ENCODE measurements at regions not wholly inside any gene's neighbourhood (a gene's known extent, or its start where the extent isn't known, plus 50 kb on each side); places are given as distances from the start of the nearest gene placed in this dataset.

DNA sequence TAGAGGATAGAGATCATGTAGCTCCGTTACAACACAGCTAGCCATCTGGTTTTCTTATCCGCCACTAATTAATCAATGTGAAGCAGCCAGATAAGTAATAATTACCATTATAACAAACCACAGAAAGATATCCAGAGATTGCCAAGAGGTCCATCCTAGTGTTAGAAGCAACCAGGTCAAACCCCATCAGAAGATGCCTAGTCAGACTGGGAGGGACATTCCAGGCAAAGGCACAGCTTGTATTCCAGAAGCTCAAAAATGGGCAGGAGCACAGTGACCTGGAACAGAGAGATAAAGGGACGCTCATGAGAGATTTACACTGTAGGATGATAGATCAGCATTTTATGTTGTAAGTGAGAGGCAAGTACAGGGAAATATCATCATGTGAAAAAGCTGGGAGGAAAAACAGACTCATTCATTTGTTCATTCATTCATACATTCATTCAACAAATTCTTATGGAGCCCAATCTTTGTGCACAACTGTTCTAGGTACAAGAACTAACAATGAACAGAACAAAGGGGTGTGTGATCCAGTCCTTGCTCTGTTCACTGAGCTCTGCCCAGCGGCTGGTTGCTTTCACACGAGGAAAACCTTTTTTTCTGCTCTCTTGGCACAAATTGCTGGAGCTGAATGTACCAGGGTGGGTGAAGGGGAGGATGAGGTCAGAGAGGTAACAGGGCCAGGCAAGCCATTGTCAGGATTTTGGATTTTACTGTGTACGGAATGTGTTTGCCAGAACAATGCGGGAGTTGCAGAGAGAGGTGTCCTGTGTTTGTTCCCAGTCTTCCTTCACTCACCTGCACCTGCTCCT is 240.8 kb upstream of the FGGY start:
- no peak overlapping the region for H3K9ac ChIP-seq (ENCODE audit: low read depth, low read length)
- peaks cover 29% of the 10 kb centered on the region for H3K4me1 ChIP-seq (ENCODE audit: insufficient read depth, low read length)
- no peaks in the 10 kb centered on the region for H3K9me3 ChIP-seq (ENCODE audit: control insufficient read depth, insufficient read depth, low read length)
- no peaks in the 10 kb centered on the region for H3K36me3 ChIP-seq (ENCODE audit: insufficient read depth, low read length)

DNA sequence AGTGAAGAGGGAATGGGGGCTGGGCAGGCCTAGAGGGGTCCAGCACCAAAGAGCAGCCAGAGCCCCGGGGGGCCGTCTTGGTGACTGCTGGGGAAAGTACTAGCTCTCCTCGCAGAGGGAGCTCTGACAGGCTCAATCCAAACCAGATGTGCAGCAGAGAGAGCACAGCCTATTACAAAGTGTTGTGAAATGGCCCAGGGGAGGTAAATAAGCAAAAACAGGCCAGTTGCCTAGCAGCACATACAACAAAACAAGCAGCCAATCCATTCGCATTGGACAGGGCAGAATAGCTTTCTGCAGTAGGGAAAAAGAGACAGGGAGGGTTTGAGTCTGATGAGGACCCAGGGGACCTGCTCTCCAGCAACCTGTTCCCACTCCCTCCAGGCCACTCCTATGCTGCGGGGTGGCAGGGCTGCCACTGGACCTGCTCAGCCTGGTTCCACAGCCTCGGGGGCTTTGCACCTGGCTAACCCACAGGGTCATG is 239.6 kb upstream of the FGGY start:
- H3K4me1 ChIP-seq (ENCODE audit: insufficient read depth, low read length) = peaks cover 36% of the 10 kb centered on the region
- no peak overlapping the region for H3K9ac ChIP-seq (ENCODE audit: low read depth, low read length)
- H3K36me3 ChIP-seq (ENCODE audit: insufficient read depth, low read length) = no peaks in the 10 kb centered on the region
- H3K9me3 ChIP-seq (ENCODE audit: control insufficient read depth, insufficient read depth, low read length) = no peaks in the 10 kb centered on the region

DNA sequence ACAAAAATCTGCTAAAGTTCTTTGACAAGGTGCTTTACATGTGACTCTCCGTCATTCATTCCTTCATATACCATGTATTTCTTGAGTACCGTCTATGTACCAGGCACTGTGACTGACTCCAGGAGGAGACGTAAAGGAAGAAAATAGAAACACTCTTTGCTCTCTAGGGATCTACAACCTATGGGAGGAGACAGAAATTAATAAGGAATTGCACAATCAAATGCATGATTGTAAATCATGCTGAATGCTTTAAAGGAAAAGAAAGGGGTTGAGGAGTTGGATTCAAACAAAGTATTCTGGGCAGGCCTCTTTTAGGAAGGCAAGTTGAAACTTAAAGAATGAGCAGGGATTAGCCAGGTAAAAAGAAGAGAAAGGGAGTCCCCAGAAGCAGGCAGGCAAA is 239.1 kb upstream of the FGGY start:
- no peaks in the 10 kb centered on the region for H3K36me3 ChIP-seq (ENCODE audit: insufficient read depth, low read length)
- no peak overlapping the region for H3K9ac ChIP-seq (ENCODE audit: low read depth, low read length)
- peaks cover 38% of the 10 kb centered on the region for H3K4me1 ChIP-seq (ENCODE audit: insufficient read depth, low read length)
- H3K9me3 ChIP-seq (ENCODE audit: control insufficient read depth, insufficient read depth, low read length) = no peaks in the 10 kb centered on the region

DNA sequence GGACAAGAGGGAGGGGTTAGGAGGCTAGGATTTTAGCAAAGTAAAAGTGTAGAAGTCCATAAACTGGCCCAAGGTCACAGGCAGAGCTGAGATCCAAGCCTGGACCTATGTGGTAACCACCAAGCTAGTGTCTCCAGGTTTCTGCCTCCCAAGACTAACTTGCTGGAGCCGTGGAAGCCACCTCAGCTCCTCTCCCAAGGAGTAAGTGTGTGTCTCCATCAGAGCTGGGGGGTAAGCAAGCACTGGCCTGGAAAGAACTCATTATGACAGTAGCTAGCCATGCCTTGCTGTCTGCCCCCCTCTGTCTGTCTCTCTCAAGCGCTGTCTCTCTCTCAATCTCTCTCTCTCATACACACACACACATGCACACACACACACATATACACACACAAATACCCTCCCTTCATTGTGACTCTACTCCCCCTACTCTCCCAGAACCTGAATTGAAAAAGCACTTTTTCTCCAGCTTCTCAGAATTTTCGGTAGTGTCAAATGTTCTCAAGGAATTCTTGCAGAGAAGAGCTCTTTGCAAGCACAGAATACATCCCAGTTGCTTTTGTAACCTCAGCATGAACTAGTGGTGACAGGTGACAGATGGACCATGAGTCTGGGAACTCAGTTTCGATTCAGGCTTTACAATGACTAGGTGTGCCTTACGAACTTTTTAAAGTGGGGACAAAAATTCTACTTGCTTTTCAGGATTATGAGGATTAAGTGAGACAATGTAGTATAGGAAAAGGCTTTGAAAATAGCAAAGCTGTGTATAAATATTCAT is 238.0 kb upstream of the FGGY start:
- H3K9ac ChIP-seq (ENCODE audit: low read depth, low read length) = no peak overlapping the region
- H3K9me3 ChIP-seq (ENCODE audit: control insufficient read depth, insufficient read depth, low read length) = no peaks in the 10 kb centered on the region
- peaks cover 41% of the 10 kb centered on the region for H3K4me1 ChIP-seq (ENCODE audit: insufficient read depth, low read length)
- no peaks in the 10 kb centered on the region for H3K36me3 ChIP-seq (ENCODE audit: insufficient read depth, low read length)

DNA sequence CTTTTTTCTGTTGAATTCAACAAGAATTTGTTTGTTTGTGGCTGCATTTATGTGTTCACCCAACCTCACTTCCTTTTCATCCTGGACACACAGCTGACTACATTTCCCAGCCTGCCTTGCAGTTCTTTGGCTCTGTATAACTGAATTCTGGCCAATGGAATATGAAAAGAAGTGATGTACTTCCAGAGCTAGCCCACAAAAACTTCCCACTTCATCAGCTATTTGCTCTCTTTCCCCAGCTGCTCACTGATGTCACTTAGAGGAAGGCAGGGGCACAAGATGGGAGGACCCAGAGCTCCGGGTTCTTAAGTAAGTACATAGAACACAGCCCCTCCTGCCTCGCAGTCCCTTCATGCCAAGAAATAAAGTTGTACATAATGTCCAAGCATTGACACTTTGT is 235.0 kb upstream of the FGGY start:
- H3K9me3 ChIP-seq (ENCODE audit: control insufficient read depth, insufficient read depth, low read length) = no peaks in the 10 kb centered on the region
- H3K9ac ChIP-seq (ENCODE audit: low read depth, low read length) = no peak overlapping the region
- H3K36me3 ChIP-seq (ENCODE audit: insufficient read depth, low read length) = no peaks in the 10 kb centered on the region
- H3K4me1 ChIP-seq (ENCODE audit: insufficient read depth, low read length) = peaks cover 52% of the 10 kb centered on the region

DNA sequence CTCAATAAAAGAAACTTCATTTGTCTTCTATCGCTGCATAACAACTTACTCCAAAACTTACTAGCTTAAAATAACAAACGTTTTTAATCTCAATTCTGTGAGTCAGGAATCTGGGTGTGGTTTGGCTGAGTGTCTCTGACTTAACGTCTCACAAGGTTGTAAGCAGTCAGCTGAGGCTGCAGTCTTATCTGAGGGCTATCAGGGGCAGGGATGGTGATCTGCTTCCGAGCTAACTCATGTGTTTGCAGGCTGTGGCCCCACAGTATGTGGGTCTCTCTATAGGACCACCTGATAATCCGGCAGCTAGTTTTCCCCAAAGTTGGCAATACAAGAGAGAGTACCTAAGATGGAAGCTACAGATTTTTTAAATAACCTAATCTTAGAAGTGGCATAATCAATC is 234.2 kb upstream of the FGGY start:
- H3K4me1 ChIP-seq (ENCODE audit: insufficient read depth, low read length) = peaks cover 43% of the 10 kb centered on the region
- no peaks in the 10 kb centered on the region for H3K9me3 ChIP-seq (ENCODE audit: control insufficient read depth, insufficient read depth, low read length)
- H3K9ac ChIP-seq (ENCODE audit: low read depth, low read length) = no peak overlapping the region
- H3K36me3 ChIP-seq (ENCODE audit: insufficient read depth, low read length) = no peaks in the 10 kb centered on the region

DNA sequence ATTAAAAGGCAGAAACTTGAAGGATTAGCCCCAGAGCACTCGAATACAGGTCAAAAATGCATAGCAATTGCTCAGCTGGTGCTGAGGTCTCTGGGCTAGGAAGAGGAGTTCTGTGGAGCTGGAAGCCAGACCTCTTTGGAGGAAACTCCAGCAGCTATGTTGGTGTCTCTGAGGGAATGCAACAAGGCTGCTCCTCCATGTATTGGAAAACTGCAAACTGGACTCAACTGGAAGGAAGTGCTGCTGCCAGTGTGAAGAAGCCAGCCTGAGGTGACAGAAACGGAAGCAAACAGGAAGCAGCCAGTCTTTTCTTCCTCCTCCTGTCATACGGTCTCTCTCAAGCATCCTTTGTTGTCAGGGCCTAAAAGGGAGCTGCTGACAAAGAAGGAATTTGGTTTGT is 233.4 kb upstream of the FGGY start:
- Histone ChIP-seq H3K9ac (ENCODE audit: low read depth, low read length) (no peak overlapping the region), H3K4me1 (ENCODE audit: insufficient read depth, low read length) (peaks cover 36% of the 10 kb centered on the region), H3K9me3 (ENCODE audit: control insufficient read depth, insufficient read depth, low read length) (no peaks in the 10 kb centered on the region), H3K36me3 (ENCODE audit: insufficient read depth, low read length) (no peaks in the 10 kb centered on the region)

DNA sequence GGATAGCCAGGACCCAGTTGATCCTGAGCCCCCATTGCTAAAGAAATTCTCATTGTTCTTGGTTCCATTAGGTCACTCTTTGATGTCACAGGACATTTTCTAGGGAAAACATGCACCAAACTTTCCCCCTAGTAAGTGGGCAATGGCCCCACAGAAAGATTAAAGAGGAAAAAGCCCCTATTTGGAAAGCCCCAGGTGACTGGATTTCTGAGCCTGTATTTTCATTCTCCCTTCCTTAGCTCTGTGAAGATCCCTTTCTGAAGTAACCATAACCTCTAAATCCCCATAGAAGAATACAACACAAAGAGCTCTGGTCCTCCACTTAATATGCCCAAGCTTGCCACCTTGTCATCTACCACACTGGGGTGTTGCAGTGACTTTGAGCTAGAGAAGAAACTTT is 232.3 kb upstream of the FGGY start:
- Histone ChIP-seq H3K36me3 (ENCODE audit: insufficient read depth, low read length) (no peaks in the 10 kb centered on the region), H3K9ac (ENCODE audit: low read depth, low read length) (no peak overlapping the region), H3K9me3 (ENCODE audit: control insufficient read depth, insufficient read depth, low read length) (no peaks in the 10 kb centered on the region), H3K4me1 (ENCODE audit: insufficient read depth, low read length) (peaks cover 30% of the 10 kb centered on the region)

DNA sequence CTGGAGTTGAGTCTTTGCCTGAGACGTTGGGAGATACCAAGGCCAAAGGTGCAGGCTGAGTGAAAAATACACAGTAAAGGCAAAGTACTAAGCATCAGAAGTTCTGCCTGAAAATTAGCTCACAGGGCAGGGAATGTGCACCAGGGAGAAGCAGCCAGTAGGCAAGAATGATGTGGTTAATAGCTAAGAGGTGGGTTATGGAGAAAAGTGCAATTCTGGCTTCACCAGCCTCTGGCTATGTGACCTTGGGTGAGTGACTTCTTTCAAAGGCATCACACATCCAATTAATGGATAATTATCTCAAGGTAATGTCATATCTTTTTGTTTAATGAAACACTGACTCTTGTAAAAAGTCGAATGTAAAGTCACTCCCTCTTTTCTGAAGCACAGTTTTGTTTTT is 230.7 kb upstream of the FGGY start:
- Histone ChIP-seq H3K36me3 (ENCODE audit: insufficient read depth, low read length) (no peaks in the 10 kb centered on the region), H3K4me1 (ENCODE audit: insufficient read depth, low read length) (peaks cover 40% of the 10 kb centered on the region), H3K9me3 (ENCODE audit: control insufficient read depth, insufficient read depth, low read length) (no peaks in the 10 kb centered on the region), H3K9ac (ENCODE audit: low read depth, low read length) (no peak overlapping the region)

DNA sequence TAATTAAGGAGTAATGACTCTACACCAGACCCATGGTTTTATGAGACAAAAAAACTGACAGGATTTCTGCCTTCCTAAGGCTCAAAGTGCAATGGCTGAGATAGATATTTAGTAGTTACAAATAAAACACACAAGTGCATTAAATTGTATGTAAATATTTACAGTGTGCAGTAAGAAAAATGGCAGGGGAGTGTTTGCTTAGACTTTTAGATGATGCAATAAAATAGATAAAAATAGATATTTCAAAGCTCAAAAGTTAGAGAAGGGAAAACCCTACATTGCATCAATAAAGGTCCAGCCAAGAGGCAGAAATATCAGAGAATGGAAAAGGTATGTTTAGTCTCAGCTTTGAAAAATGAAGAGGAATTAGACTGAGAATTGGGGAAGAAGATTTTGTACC is 226.3 kb upstream of the FGGY start:
- H3K4me1 ChIP-seq (ENCODE audit: insufficient read depth, low read length) = peaks cover 32% of the 10 kb centered on the region
- no peaks in the 10 kb centered on the region for H3K36me3 ChIP-seq (ENCODE audit: insufficient read depth, low read length)
- no peaks in the 10 kb centered on the region for H3K9me3 ChIP-seq (ENCODE audit: control insufficient read depth, insufficient read depth, low read length)
- H3K9ac ChIP-seq (ENCODE audit: low read depth, low read length) = no peak overlapping the region

DNA sequence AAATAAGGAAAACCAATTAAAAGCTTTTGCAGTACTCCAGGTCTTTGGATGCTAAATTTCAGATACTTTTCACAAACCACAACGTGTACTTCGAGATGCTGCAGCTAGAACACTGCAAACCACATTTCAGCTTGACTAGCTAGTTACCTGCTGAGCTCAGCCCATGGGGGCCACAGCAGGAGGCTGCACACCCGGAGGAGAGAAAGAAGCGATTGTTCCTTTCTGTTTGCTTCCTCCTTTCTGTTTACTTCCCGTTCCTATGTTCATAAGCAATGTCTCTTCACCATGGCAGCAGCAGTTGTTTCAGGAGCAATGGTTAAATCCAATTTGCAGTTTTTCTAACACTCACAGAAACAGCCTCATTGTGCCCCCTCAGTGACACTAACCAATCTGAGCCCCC is 225.6 kb upstream of the FGGY start:
- H3K4me1 ChIP-seq (ENCODE audit: insufficient read depth, low read length) = peaks cover 35% of the 10 kb centered on the region
- H3K9ac ChIP-seq (ENCODE audit: low read depth, low read length) = no peak overlapping the region

DNA sequence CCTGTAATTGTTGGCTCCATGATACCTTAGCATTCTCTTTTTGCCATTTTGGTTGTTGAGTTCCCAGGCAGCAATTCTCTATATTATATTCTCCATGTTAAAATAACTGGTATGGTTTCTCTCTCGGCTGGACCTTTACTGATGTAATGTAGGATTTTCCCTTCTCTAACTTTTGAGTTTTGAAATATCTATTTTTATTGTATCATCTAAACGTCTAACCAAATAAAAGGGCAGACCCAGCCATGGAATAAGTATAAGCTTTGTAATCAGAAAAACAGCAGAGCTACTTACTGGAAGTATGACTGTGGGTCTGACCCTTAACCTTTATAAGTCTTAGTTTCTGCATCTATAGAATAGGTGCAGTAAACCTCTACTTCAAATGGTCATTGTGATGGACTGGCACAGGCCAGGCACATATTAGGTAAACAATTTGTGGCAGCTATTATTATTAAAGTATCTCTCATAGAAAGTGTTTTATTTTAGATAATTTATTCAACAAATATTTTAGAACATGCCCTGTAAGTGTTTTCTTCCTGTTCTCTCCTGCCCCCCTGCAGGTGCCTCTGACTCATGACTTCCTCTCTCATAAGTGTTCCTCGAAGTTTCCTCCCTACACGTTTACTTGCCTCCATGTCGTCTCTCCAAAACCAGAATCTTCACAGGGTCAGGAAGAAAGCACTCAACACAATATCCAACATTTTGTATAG is 224.9 kb upstream of the FGGY start:
- no peak overlapping the region for H3K9ac ChIP-seq (ENCODE audit: low read depth, low read length)
- peaks cover 42% of the 10 kb centered on the region for H3K4me1 ChIP-seq (ENCODE audit: insufficient read depth, low read length)
- H3K9me3 ChIP-seq (ENCODE audit: control insufficient read depth, insufficient read depth, low read length) = no peaks in the 10 kb centered on the region
- no peaks in the 10 kb centered on the region for H3K36me3 ChIP-seq (ENCODE audit: insufficient read depth, low read length)

More for the DNA sequence above, 225.6 kb upstream of the FGGY start:
- Histone ChIP-seq H3K36me3 (ENCODE audit: insufficient read depth, low read length) (no peaks in the 10 kb centered on the region), H3K9me3 (ENCODE audit: control insufficient read depth, insufficient read depth, low read length) (no peaks in the 10 kb centered on the region)

DNA sequence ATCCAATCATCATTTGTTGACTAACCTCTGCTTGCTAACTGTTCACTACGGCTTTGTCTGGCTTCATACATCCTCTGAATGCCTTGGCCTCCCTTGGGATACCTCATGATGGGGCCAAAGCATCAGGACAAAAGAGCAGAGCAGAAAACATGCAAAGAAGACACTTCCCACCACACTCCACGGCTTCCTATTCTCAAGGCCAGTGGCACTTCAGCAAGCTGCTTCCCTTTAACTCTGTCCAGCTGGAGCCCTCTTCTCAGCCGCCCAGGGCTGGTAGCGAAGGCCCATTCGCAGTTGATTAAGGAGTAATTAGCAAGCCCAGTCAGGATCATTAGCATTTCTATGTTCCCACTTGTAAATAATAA is 224.3 kb upstream of the FGGY start:
- H3K9ac ChIP-seq (ENCODE audit: low read depth, low read length) = no peak overlapping the region
- no peaks in the 10 kb centered on the region for H3K9me3 ChIP-seq (ENCODE audit: control insufficient read depth, insufficient read depth, low read length)
- no peaks in the 10 kb centered on the region for H3K36me3 ChIP-seq (ENCODE audit: insufficient read depth, low read length)
- peaks cover 48% of the 10 kb centered on the region for H3K4me1 ChIP-seq (ENCODE audit: insufficient read depth, low read length)

DNA sequence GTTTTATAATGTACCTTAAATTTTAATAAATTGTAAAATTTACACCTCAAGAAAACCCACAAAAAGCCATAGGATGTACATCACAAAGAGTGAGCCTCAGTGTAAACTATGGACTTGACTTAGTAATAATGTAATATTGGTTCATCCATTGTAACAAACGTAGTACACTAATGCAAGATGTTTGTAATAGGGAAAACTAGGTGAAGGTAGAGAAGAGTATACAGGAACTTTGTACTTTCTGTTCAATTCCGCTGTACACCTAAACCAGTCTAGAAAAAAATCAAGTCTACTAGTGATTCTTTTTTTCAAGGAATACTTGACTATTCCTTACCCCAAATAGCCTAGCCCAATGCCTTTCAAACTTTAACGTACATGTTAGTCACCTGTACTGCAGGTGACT is 222.3 kb upstream of the FGGY start:
- H3K4me1 ChIP-seq (ENCODE audit: insufficient read depth, low read length) = peaks cover 65% of the 10 kb centered on the region

More for the DNA sequence above, 222.3 kb upstream of the FGGY start:
- no peak overlapping the region for H3K9ac ChIP-seq (ENCODE audit: low read depth, low read length)
- H3K36me3 ChIP-seq (ENCODE audit: insufficient read depth, low read length) = no peaks in the 10 kb centered on the region
- no peaks in the 10 kb centered on the region for H3K9me3 ChIP-seq (ENCODE audit: control insufficient read depth, insufficient read depth, low read length)

Measured in ES-I3 (cell line).